PC-9 (cell line): ENCODE measurements at regions not wholly inside any gene's neighbourhood (a gene's known extent, or its start where the extent isn't known, plus 50 kb on each side); places are given as distances from the start of the nearest gene placed in this dataset.

ENCODE experiments used
- EZH2 ChIP-seq: fragments of 200-600 bp; sonication (generic); IDR thresholded peaks from 2 replicates; pipeline ENCODE4 v1.8.0; 2017; ENCODE audit warnings: antibody characterized with exemption, low read depth
- TF ChIP-seq, protein P1 (sequence below): fragments of 200-600 bp; sonication (generic); conservative IDR thresholded peaks from 2 replicates; pipeline ENCODE4 v1.6.1; 2017; ENCODE audit warnings: mixed run types, antibody characterized with exemption, mild to moderate bottlenecking, moderate library complexity

DNA sequence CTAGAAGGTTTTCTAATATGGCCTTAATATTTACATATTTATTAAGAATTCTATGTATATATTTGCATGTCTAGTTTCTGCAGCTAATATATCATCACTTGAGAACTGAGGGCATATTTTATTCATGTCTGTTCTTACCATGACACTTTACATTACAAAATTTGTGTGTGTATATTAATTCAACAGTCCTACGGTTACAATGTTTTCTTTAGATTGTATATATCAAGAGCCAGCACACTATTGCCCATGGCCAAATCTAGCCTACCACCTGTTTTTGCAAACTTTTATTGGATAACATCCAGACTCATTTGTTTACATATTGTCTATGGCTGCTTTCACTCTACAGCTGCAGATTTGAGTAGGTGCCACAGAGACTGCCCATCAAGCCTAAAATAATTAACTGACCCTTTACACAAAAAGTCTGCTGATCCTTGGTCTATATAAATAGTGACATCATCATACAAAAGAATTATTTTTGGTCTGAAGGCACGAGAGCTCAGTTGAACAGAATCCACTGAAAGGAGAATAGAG, 577.4 kb upstream of the PBX1 start:
- TF ChIP-seq, protein P1, sequence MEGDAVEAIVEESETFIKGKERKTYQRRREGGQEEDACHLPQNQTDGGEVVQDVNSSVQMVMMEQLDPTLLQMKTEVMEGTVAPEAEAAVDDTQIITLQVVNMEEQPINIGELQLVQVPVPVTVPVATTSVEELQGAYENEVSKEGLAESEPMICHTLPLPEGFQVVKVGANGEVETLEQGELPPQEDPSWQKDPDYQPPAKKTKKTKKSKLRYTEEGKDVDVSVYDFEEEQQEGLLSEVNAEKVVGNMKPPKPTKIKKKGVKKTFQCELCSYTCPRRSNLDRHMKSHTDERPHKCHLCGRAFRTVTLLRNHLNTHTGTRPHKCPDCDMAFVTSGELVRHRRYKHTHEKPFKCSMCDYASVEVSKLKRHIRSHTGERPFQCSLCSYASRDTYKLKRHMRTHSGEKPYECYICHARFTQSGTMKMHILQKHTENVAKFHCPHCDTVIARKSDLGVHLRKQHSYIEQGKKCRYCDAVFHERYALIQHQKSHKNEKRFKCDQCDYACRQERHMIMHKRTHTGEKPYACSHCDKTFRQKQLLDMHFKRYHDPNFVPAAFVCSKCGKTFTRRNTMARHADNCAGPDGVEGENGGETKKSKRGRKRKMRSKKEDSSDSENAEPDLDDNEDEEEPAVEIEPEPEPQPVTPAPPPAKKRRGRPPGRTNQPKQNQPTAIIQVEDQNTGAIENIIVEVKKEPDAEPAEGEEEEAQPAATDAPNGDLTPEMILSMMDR, result no peak
- no peak for TF ChIP-seq EZH2
